SK-N-MC (cell line): ENCODE measurements at regions not wholly inside any gene's neighbourhood (a gene's known extent, or its start where the extent isn't known, plus 50 kb on each side); places are given as distances from the start of the nearest gene placed in this dataset.

Experiments used
- EZH2 ChIP-seq: fragments of 200-600 bp; sonication (generic); IDR thresholded peaks from one replicate; pipeline ENCODE4 v1.6.1; 2017; ENCODE audit warnings: antibody characterized with exemption
- POLR2AphosphoS5 ChIP-seq: IDR thresholded peaks from 2 replicates; pipeline ENCODE4 v1.6.1; 2012; ENCODE audit warnings: mild to moderate bottlenecking, low read depth, low read length, borderline replicate concordance

- TF ChIP-seq EZH2 = no peak
- no peak for TF ChIP-seq POLR2AphosphoS5
These were observed 221.1 kb upstream of the SALL3 start for GRCh38 chr18:78758496-78758895.
